Upper lobe of right lung (tissue), 1 donor: ENCODE measurements at regions not wholly inside any gene's neighbourhood (a gene's known extent, or its start where the extent isn't known, plus 50 kb on each side); places are given as distances from the start of the nearest gene placed in this dataset.

Experiments used
- ATAC-seq: fragments of 200-7000 bp; cut with Tn5 transposase; one replicate; pipeline ENCODE4 v1.9.1; 2020; ENCODE audit warnings: mild to moderate bottlenecking, moderate library complexity
- DNase-seq: peaks from one replicate; pipeline ENCODE4 v3.0.0-alpha.2; 2020
- H3K27ac ChIP-seq: fragments of 200-600 bp; one replicate; pipeline ENCODE4 v1.8.0; 2022
- H3K27me3 ChIP-seq: fragments of 200-600 bp; one replicate; pipeline ENCODE4 v1.8.0; 2022; ENCODE audit warnings: mild to moderate bottlenecking
- H3K36me3 ChIP-seq: fragments of 200-600 bp; one replicate; pipeline ENCODE4 v1.8.0; 2022
- H3K4me1 ChIP-seq: fragments of 200-600 bp; one replicate; pipeline ENCODE4 v1.8.0; 2022
- H3K4me3 ChIP-seq: fragments of 200-600 bp; one replicate; pipeline ENCODE4 v1.8.0; 2022; ENCODE audit warnings: mild to moderate bottlenecking
- H3K9me3 ChIP-seq: fragments of 200-600 bp; one replicate; pipeline ENCODE4 v1.8.0; 2022
- CTCF ChIP-seq: fragments of 200-600 bp; IDR thresholded peaks from one replicate; pipeline ENCODE4 v1.8.0; 2022; ENCODE audit warnings: antibody characterized with exemption
- intact Hi-C: fragments of 100-400 bp; cut with DNase I; formaldehyde crosslinking; loops from one replicate; pipeline ENCODE4 v1.11.0; 2022
- donor health status: DM: no; HTN: yes; CAD: no; lungs with severe emphysema.

GRCh38 chr7:67542916-67543315 lies 546.3 kb downstream of the TYW1 start:
- Histone ChIP-seq H3K36me3 (no peaks in the 10 kb centered on the region), H3K4me3 (no peak overlapping the region), H3K9me3 (no peaks in the 10 kb centered on the region), H3K27ac (no peak overlapping the region), H3K27me3 (no peaks in the 10 kb centered on the region), H3K4me1 (no peaks in the 10 kb centered on the region)
- intact Hi-C loops = no loop called here
- DNase-seq = no peak
- ATAC-seq = no peak
- no peak for TF ChIP-seq CTCF

GRCh38 chr7:67547183-67547907 lies 550.7 kb downstream of the TYW1 start:
- Histone ChIP-seq H3K27me3 (no peaks in the 10 kb centered on the region), H3K36me3 (no peaks in the 10 kb centered on the region), H3K27ac (no peak overlapping the region), H3K4me1 (no peaks in the 10 kb centered on the region), H3K4me3 (no peak overlapping the region), H3K9me3 (no peaks in the 10 kb centered on the region)
- no peak for TF ChIP-seq CTCF
- no peak for ATAC-seq
- intact Hi-C loops = no loop called here
- no peak for DNase-seq

GRCh38 chr7:67549126-67549525 lies 552.5 kb downstream of the TYW1 start:
- no peaks in the 10 kb centered on the region for H3K9me3 ChIP-seq
- H3K4me3 ChIP-seq = no peak overlapping the region
- ATAC-seq = no peak
- no peak for DNase-seq
- H3K4me1 ChIP-seq = no peaks in the 10 kb centered on the region
- no peak for TF ChIP-seq CTCF
- intact Hi-C loops = no loop called here
- H3K36me3 ChIP-seq = no peaks in the 10 kb centered on the region
- no peak overlapping the region for H3K27ac ChIP-seq
- no peaks in the 10 kb centered on the region for H3K27me3 ChIP-seq

GRCh38 chr7:67550801-67551436 lies 554.3 kb downstream of the TYW1 start:
- TF ChIP-seq CTCF = no peak
- intact Hi-C loops = no loop called here
- no peaks in the 10 kb centered on the region for H3K9me3 ChIP-seq
- H3K27ac ChIP-seq = no peak overlapping the region
- H3K4me3 ChIP-seq = no peak overlapping the region
- H3K4me1 ChIP-seq = no peaks in the 10 kb centered on the region
- peak; percentile 81 for DNase-seq
- H3K27me3 ChIP-seq = no peaks in the 10 kb centered on the region
- peak; percentile 57 for ATAC-seq
- no peaks in the 10 kb centered on the region for H3K36me3 ChIP-seq

GRCh38 chr7:67552738-67553137 lies 556.1 kb downstream of the TYW1 start:
- DNase-seq (no peak), ATAC-seq (no peak)
- no peaks in the 10 kb centered on the region for H3K4me1 ChIP-seq
- no peak for TF ChIP-seq CTCF
- no peak overlapping the region for H3K27ac ChIP-seq
- no peaks in the 10 kb centered on the region for H3K27me3 ChIP-seq
- no peaks in the 10 kb centered on the region for H3K9me3 ChIP-seq
- H3K4me3 ChIP-seq = no peak overlapping the region
- intact Hi-C loops = no loop called here
- H3K36me3 ChIP-seq = no peaks in the 10 kb centered on the region
